Dedifferentiated amniotic fluid mesenchymal stem cell (primary cell): ENCODE measurements at regions not wholly inside any gene's neighbourhood (a gene's known extent, or its start where the extent isn't known, plus 50 kb on each side); places are given as distances from the start of the nearest gene placed in this dataset.

Source experiments
- DNase-seq: peaks from one replicate; pipeline ENCODE4 v3.0.0-alpha.2; 2016; ENCODE audit errors: extremely low spot score

GRCh38 chr7:12783421-12784095 is 96.1 kb downstream of the ARL4A start:
- no peak for DNase-seq

DNA sequence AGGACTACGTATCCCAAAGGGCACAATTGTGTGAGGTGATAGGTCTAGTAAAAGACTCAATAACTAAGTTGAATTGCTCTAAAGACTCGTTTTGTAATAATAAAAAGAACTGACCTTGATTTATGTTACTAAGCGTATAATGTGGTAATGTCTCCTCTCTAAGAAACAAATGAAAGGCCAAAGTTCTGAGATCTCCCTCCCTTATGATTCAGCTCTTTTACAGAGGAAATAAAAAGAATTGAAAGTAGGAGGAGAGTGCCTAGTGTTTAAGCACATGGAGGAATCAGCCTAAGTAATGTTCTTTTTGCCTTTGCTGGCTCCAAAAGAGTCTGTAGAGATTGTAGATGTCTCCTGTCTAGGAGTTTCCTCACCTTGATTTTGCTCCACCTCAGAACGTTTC is 98.0 kb downstream of the ARL4A start:
- no peak for DNase-seq

DNA sequence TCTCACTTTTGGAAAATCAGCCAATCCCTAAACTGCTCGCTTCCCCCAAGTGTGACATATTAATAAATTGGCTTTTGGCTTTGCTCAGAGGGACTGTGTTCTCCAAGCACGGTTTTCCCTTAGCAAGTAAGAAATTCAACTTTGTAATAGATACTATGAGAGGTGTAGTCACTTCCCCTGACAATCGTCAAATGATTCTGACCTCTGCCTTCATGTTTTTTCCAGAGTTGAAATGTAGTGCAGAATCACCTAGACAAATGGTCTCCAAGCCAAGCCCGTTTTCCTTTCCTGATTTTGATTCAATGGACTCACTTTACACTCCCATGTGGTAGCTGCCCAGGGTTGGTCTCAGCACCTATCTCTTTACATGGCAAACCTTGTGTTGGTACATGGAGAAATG is 99.1 kb downstream of the ARL4A start:
- DNase-seq = no peak

GRCh38 chr7:12788171-12788570 is 100.7 kb downstream of the ARL4A start:
- DNase-seq = no peak

- no peak for DNase-seq
Observed at GRCh38 chr7:12788591-12788990, 101.2 kb downstream of the ARL4A start.

GRCh38 chr7:12794722-12795302 is 107.4 kb downstream of the ARL4A start:
- DNase-seq = no peak

DNA sequence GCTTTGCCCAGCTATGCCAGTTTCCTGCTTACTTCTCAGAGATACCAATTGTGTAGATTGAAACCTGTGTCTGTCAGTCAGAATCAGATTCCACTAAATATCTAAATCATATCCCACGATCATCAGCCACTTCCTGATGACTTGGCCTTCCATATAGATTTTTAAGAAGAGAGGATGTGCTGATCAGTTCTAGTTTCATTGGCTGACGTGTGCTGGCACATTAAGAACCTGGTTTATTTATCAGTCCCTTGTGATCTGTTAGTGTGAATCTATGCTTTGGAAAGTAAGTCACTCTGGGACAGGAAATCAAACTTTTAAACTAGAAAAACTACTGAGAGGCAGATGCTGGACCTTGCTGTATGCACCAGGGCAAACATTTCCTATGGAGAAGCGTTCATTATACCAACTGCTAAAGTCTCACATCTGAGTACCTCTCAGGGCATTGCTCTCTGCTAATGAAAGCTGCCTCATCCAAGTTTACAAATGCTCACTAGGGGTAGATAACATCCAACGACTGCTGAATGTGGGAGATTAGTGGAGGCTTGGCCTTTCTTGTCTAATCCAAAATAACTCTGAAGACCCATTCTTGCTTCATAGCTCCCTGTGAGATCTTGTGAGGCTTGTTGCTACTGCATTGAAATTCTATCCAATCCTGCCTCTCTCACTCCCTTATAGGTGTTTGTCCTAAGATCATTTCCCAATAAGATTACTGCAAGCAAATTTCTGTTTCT is 109.1 kb downstream of the ARL4A start:
- DNase-seq = no peak

DNA sequence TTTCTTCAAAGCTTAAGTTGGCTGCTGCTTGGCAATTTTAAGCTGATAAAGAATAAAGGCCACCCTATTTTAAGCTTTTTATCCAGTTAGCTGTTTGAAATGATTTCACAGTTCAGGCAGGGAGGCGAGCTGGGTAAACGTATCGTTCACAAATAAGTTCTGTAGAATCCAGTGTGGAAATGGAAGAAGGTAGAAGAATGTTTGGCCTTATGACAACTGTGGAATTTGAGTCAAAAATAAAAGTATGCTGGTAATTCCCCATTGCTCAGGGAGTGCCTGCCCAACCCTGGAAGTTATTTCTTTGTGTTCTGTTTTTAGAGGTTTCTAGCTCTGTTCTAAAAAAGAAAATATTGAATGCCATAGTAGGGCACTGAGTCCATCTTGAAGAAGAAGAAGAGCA is 113.1 kb downstream of the ARL4A start:
- peak; percentile 39 for DNase-seq

- DNase-seq = no peak
Observed at GRCh38 chr7:12801107-12801506, 113.7 kb downstream of the ARL4A start.

DNA sequence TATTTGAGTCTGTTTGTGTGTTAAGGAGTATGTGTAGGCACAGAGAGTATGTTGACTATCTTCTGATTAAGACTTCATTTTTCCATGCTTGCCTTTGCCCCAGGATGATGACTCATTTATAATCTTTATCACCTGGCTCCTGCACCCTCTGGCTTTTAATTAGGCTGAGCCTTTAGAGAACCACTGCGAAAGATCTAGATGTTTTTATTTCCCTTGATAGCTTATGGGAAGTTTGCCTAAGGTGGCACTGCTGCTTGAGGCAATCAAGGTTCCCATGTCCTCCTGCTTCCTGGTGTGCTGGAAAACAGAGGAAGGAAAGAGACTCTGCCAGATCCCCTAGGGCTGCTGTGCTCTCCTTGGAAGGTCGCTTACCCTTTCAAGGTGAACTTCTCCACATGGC is 114.6 kb downstream of the ARL4A start:
- DNase-seq = no peak

- no peak for DNase-seq
Observed at GRCh38 chr7:12803542-12803941, 116.1 kb downstream of the ARL4A start.

GRCh38 chr7:12805518-12805928 is 118.1 kb downstream of the ARL4A start:
- no peak for DNase-seq

DNA sequence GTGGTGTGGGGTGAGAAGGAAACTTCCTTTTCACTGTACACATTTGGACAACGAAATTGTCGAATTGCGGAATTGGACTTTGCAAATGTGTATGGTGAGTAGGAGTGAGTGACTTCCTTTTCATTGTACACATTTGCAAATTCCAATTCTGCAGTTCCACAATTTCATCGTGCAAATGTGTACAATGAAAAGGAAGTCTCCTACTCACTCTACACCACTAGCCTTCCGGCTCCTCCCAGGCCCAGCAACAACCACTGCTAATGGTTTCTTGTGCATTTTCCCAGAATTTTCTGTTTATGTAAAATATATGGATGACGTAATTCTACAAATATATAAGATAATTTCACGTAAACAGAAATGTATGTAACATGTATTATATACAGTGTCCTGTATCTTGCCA is 118.5 kb downstream of the ARL4A start:
- no peak for DNase-seq

- no peak for DNase-seq
Observed at GRCh38 chr7:12809476-12809875, 122.0 kb downstream of the ARL4A start.

DNA sequence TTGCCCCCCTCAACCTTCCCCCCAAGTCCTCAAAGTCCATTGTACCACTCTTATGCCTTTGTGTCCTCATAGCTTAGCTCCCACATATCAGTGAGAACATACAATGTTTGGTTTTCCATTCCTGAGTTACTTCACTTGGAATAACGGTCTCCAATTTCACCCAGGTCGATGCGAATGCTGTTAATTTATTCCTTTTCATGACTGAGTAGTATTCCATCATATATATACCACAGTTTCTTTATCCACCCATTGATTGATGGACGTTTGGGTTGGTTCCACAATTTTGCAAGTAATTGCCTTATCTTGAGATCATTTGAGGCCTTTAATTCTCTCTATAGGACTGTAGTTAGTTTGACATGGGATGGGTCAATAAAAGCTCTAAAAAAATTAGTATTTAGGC is 124.7 kb downstream of the ARL4A start:
- no peak for DNase-seq

GRCh38 chr7:12814107-12814506 is 126.7 kb downstream of the ARL4A start:
- no peak for DNase-seq

DNA sequence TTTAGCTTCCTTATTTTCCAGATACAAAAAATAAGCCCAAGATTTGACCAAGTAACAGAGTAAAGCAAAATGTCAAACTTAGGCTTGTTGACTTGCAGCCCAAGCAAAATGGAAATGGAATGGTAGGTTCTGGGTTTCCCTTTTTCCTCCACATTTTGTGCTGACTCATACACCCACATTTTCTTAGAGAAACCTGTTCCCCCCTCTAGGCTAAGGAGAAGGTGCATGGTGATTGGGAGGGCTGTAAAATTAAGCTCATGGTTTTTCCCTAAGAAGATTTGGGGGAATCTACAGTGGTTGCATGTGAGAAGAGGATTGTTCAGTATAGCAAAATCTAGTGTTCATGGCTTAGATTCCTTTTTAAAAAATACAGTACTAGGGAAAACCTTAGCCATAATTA is 127.4 kb downstream of the ARL4A start:
- DNase-seq = no peak

GRCh38 chr7:12815426-12815825 is 128.0 kb downstream of the ARL4A start:
- DNase-seq = no peak

DNA sequence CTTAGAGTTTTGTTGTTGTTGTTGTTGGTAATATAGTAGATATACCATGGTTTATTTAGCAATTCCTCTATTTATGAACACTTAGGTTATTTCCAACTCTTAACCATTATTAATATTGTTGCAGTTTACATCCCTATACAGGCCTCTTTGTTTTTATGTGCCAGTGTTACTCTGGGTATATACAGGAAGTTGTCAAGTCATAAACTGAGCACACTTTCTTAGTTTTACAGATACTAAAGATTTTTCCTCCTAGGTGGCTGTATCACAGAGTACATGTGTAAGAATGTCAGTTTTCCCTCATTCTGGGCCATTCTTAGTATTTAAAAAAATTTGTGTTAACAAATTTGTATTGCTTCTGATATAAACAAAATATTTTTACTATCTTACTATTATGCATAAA is 128.4 kb downstream of the ARL4A start:
- DNase-seq = no peak

- DNase-seq = no peak
Observed at GRCh38 chr7:12820777-12821176, 133.3 kb downstream of the ARL4A start.

DNA sequence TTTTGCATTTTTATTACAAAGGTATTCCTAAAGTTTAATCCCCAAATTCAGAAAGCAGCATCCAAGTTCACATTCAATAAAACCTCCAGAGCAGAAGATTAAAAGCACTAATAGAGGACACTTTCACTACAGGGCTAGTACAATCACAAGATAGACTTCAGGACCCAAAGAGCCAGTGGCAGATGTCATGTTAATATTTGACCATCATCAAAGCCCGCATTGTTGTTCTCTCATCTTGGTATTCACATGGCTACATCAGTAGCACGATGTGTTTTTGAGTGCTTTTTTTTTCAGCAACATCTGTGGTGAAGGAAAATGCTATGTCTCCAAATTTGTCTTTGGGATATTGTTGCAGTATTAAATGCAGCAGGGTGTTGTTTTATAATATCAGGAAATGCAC is 134.3 kb downstream of the ARL4A start:
- no peak for DNase-seq

- no peak for DNase-seq
Observed at GRCh38 chr7:12826079-12826478, 138.6 kb downstream of the ARL4A start.

DNA sequence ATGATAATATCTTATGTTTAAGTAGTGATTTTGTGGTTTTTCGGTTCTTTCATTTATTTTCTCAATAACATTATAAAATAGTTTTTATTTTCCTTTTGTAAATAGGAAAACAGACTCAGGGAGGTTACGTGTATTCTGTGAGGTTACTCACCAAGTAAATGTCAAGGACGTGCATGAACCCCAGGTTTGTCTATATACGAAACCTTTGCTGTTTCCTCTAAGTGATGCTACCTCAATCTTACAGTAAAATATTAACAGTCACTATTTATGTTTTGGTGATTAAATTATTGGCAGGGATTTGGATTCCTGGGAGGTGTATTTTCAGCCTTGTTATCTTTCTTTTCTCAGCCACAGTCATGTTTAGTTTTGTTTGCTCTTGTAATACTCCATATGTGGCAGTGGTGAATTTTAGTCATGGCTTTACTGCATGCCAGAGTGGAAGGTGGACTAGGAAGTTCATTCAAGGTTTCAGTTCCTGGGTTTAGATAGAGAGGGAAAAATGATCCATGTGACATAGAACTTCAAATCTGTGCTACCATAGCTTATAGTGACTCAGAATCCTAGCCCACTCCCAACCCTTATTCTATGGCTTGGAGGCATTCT is 139.9 kb downstream of the ARL4A start:
- DNase-seq = no peak
